HG03139 (cell line): ENCODE measurements at regions not wholly inside any gene's neighbourhood (a gene's known extent, or its start where the extent isn't known, plus 50 kb on each side); places are given as distances from the start of the nearest gene placed in this dataset.

Experiments
- ATAC-seq: cut with Tn5 transposase; IDR thresholded peaks from one replicate; pipeline ENCODE4 v1.9.1; 2021; ENCODE audit not compliant: unreplicated experiment

DNA sequence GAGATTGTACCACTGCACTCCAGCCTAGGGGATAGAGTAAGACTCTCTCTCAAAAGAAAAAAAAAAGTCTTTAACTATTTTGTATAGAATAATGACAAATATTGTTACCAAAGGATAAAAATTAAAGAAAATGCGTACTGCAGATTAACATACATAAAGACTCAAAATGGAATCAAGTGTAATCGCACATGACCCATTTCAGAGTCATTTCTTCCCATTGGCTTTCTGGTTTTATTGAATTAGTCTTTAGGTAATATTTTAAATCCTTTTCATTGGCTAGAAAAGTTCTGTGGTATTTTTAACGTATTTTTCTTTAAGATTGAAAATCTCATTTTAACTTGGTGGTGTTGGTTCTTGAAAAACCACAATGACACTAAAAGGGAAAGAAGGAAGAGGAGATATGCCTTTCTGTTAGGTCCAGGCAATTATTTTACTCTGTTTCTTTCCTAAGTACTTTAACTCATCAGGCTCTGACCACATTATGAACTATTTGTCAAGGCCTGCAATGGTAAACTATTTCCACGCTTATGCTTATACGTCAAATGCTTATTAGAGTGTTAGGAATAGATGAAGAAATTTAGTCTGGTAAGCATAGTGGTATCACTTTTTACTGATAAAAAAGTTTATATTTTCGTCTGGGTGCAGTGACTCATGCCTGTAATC is 52.3 kb downstream of the PLEKHG1 start:
- ATAC-seq: no peak

DNA sequence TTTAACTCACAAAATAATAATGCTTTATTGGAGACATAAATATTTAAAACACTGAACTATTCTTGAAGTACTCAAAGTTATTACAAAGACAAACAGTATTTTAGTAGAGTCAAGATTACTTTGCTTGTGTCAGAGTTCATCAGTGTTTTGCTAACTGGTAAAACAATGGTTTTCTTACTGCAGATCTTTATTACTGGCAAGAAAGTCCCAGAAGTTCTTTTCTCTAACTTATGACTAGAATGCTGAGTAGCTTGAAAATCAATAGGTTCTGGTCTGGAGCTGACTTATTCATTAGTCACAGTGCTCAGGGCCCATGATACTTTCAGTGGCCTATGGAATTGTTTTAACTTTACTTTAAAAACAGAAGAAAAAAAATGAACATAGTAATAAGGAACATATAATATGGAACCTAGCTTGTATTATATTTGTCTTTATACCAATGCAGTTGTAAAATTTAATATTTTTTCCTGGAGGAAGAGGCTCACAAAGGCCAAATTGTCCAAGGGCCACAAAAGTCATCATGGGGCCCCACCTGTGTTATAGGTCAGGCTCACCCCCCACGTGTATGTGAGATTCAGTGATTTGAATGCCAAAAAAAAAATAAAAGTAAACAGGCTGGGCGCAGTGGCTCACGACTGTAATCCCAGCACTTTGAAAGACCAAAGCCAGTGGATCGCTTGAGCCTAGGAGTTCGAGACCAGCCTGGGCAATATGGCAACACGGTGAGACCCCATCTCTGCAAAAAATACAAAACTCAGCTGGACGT is 53.3 kb downstream of the PLEKHG1 start:
- no peak for ATAC-seq

DNA sequence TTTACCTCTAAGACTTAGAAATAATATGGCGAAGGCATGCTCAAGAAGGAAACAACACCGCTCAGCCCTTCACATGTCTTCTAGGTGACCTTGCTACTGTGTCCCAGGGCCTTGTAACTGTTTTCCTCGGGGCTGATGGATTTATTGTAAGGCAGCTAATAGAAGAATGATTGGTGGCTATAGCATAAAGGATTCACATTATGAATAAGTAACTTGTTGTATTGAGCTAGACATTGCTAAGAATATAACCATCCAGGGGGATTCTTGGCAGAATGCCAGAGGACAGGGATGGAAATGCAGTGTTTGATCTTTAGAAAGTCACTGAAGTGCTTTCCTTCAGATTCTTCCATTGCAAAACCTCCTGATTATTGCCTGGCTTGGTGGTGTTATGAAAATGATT is 54.9 kb downstream of the PLEKHG1 start:
- ATAC-seq: no peak

DNA sequence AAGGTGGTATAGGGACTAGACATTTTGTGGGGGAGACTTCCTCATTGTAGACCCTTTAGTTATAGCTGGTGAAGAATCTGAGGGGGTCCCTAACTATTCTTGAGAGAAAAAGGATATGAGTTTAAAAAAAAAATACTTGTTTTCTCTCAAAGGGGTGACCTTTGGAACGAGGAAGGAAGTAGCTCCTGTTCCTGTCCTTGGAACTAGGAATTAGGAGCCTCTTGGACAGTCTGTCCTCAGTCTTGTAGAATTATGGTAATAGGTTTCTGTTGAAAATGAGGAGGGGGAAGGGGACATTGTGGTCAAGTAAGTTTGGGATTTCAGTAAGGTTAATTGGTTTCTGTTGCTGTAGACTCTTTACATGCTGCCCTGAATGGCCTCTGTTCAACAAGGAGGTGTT is 56.5 kb downstream of the PLEKHG1 start:
- ATAC-seq: no peak

DNA sequence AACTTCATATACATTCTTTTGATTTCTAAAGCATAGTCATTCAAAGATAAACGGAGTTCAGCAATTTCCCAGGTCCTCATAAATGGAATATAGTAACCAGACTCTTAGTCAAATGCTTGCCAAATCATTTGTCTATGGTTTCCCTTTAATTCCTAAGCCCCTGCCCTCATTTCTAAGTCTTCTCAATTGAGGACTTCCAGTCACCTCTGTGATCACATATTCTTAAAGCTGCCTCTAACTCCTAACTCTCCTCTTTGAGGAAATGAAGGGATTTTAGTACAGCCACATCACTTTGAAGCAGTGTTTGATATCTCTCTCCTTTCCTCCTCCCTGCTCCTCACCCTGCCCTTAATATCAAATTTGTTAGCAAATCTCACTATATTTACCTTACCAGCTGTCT is 58.7 kb downstream of the PLEKHG1 start:
- ATAC-seq: no peak

DNA sequence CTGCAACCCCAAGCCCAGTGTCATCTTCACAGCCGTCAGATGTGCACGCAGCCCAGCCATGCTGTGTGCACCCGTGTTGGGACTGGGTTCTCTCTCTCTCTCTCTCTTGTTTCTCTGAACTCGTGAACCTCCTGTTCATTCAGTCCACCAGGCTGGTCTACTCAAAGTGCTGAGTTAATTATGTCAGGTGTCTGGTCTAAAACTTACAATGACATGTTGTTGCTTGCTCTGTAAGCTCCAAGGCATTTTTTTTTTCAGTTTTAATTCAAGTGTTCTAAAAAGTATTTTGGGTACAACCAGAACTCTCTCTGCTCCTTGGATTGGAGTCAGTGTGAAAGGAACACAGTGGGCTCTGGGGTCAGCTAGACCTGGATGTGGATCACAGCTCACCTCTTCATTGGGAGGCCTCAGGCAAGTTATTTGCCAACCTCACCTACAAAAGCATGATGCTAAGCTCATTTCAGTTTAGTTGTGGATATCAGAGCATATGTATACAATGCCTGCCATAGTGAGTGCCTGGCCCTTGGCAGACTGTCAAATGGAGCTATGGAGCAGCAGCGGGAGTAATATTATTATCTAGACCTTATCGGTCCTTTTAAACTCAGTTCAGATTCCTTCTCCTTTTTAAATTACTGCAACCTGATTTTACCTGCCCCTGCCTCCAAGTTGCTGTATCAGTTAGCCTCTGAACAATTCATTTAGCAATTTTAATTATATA is 59.5 kb downstream of the PLEKHG1 start:
- no peak for ATAC-seq

DNA sequence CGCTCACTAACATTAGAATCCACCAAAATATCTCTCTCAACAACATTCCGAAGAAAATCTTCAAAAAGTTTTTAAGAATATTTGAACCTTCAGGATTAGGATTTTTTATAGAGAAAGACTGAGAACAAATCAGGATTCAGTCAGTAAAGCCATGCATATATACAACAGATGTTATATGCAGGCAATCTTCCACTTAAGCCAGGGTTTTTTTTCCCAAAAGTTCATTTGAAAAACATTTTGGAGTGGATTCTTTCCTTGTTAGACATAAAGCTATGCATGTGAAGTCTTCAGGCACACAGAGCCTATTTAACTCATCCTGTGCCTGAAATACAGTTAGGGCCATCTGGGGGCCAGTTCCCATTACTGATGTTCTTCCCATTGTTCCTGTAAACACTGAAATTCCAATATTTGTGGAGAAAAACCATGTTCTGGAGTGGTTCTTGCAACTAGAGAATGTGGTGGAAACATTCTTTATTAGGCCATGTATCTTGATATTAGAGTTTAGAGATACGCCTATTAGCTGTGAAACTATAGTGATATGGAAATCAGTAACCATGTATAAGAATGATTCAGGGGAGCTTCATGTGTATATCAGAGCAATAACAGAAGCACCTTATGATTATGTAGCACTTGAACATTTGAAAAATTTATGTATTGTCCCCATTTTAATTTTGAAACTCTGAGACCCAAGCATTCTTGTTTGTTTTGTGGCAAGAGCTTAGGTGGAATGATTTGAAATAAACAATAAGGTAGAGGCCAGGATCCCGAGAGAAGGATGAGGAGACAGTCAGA is 61.7 kb downstream of the PLEKHG1 start:
- no peak for ATAC-seq

DNA sequence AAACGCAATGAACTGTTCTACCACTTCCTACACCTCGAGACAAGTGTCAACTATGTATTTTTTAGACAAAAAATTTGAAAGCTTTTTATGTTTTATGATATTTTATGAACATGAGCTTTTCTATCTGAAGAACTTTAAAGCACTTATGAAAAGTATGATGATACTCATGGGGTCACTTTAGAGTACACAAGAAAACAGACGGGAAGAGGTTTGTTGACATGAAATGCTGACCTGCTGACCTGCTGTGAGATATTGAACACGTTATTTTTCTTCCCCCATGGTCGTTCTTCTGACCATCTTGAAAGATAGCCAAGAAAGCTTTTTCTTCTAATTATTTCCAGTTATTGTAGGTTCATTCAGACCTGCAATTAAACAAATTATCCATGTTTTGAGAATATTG is 63.1 kb downstream of the PLEKHG1 start:
- no peak for ATAC-seq

DNA sequence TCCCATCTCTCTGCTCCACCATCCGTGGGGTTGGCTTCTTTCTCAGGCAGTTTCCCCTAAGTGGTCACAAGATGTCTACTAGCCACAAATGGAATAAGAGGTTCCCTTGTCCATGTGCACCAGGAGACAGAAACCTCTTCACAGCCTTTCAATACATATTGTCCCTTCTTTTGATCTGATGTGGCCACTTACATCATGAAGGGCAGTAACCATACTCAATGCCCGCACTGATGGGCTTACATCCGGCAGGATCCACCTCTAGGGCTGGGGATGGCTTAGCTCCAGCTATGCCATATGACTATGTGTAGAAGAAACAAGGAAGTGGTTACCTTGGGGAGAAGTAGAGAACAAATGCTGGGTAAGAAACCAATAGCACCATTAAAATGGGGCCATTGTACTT is 64.4 kb downstream of the PLEKHG1 start:
- no peak for ATAC-seq

DNA sequence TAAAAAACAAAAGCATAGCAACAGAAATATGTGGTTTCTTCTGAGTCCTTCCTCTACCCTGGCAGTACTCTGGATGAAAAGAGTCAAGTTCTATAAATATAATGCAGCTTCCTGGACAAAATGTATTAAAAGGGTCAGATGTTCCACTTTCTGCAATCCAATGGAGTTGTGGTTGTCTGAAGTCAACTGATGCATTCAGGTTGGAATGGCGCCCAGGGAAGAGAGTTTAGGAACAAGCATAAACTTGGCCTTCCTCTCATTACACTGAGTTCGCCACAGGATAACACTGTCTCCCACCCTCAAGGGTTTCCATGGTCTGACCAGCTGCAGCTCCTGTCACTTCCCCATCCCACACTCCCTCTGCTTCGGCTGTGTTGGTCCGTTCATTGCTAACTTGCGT is 66.4 kb downstream of the PLEKHG1 start:
- no peak for ATAC-seq

DNA sequence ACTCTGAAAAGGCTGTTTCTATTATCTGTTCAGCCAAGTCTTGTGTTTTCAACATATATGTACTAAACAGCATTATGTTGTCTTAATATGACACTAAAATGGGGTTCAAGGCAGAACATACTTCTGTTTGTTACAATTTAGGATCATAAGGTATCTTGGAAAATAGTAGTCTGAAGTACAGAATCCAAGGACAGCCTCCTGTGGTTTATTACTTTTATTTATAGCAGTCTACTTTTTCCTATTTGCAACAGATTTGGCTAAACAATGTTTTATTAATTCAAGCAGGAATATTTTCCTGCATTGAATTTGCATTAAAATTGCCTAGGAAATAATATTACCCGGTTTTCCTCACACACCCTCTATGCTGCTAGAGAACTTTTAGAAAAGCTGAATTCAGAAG is 67.7 kb downstream of the PLEKHG1 start:
- ATAC-seq: no peak

DNA sequence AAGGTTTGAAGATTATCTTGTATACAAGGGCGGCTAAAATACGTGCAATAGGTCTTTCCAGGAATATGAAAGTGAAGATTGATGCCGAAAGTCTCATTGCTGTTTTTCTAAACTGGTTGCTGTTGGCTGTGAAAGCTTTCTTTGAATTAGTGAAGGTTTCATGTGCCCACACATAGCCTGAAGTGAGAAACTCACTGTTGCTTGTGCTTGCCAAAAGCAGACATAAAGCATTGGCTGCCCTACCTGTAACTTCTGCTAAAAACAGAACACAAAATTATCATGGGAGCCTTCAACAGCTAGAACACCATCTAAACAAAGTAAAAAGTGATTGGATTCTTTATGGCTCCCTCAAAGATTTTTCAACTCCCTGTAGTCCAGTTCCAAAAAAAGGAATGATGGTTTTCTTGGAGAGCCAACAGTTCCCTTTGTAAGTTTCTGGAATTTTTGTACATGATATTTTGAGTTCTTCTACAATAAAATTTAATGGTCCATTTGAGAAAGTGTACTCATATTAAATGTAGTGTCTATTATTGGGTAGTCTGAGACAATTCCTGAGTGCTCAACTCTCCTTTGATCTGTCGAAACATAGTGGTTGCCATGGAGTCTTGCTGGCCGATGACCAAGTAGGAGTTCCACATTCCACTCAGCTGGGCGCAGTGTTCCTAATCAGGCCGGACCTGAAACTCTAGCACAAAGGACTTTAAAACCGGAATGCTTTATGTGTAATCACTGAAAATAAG is 68.5 kb downstream of the PLEKHG1 start:
- ATAC-seq: no peak

DNA sequence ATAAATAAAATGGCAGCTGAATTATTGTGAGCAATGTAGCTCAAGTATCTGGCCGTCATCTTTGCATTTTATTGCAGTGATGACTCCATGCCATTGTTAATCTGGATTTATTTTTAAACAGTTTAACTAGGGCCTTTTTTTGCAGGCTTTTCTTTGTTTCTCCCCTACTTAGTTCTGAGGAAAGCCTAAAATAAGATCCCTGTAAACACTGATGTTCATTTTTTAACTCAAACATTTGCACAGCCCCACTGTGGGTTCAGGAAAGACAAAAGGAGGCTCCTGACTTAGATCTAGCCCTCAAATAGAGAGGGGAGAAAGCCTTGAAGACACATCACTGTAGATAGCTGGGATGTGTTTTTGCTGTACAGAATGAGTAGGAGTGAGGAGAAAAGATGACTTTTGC is 69.2 kb downstream of the PLEKHG1 start:
- no peak for ATAC-seq

DNA sequence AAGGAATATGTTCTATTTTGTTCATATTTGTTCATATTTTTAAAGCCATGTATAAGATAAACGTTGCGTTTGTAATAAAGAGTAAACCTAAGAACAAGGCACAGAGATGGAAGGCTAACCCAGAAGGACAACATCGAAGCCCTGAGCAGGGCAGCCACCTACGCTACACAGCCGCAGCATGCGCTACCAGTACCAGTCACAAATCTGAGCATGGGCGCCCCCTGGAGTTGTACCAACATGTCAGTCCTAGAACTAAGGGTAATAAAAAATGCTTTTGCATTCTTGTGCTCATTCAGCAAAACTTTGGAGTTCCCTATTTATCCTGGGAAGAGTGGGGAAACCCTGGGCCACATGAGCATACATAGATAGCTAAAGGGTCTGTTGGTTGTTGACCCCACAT is 70.6 kb downstream of the PLEKHG1 start:
- ATAC-seq: no peak

DNA sequence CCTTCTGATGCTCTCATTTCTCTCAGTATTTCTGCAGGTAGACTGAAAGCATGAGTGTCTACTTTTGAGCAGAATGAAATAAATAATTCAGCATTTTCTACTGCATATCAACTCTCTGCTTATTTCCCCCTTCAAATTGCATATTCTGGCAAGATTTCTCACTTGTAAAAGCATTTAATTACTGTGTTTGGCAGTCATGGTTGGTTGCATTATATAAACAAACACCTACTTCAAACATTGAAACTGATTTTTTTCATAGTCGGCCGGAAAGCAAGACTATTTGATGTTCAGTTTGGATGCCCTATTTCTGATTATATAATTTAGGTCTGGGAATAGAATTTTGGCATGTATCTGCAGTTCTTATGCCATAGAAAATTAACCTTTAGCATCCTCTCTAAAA is 73.1 kb downstream of the PLEKHG1 start:
- ATAC-seq: no peak

DNA sequence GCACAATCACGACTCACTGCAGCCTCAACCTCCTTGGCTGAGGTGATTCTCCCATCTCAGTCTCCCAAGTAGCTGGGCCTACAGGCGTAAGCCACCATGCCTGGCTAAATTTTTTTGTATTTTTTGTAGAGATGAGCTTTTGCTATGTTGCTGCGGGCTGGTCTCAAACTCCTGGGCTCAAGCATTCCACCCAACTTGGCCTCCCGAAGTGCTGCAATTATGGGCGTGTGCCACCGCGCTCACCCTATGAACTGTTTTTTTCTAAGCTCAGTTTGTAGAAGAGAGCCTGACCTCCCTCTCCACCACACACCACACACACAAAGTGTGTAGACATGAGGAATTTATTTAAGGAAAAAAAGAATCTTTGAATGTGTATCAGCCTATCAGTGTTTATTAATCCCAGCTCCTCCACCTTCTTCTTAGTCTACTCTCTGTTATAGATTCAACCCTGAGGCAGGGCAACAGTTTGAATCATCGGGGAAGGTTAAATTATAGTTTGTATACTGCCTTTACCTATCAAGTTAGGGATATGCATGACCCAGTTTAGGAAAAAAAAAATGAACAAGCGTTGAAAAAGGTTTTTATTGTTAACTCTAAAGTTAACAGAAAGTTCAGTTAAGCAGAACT is 74.1 kb downstream of the PLEKHG1 start:
- ATAC-seq: no peak

DNA sequence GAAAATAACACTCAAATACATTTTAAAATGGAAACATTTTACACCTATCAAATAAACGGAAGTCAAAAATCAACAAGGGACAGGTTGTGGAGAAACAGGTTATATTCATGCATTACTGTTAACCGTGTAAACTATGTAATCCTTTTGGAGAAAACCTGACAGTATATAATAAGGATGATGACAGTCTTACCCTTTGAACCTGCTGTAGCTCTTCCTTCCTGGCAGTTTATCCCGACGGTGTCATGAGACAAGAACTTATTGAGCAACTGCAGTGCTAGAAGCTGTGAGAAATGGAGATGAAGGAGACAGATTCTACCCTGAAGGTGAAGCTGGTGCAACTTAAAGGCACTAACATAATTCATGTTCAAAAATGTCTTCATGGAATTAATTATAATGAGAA is 76.7 kb downstream of the PLEKHG1 start:
- no peak for ATAC-seq

DNA sequence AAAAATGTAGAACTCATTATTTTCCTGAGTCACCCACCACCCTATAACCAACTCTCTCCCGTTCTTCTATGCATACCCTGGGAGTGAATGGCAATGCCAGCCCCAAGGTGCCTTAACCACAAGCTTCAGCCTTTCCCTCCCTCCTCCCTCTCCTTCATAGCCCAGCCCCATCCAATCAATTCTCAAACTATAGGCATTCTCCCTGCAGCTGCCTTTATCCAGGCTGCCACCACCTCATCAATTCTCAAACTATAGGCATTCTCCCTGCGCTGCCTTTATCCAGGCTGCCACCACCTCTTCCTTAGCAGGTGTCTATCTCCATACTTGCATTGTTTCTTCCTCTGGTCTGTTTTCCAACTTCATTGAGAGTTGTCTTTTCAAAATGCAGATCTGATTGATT is 77.1 kb downstream of the PLEKHG1 start:
- ATAC-seq: no peak

DNA sequence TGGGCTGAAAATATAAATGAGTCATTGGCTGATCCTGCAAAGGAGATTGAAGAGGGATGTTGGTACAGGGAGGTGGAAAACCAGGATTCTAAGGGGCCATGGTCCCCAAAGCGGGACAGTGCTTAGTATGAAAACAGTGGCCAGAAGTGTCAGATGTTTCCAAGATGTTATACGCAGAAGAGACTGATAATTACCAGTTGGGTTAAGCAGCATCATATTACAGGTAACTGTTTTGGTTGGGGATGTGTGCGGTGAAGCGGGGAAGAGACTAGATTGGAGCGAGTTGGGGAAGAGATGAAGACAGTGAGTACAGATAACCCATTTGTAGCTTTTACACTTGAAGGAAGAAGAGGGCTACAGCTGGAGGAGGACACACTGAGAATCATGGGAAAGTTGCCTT is 80.8 kb downstream of the PLEKHG1 start:
- ATAC-seq: no peak
